ENCODE measurements at regions not wholly inside any gene's neighbourhood (a gene's known extent, or its start where the extent isn't known, plus 50 kb on each side); places are given as distances from the start of the nearest gene placed in this dataset.
A peak's percentile ranks its signal among the peaks of the same experiment; 100 is the strongest.

DNA sequence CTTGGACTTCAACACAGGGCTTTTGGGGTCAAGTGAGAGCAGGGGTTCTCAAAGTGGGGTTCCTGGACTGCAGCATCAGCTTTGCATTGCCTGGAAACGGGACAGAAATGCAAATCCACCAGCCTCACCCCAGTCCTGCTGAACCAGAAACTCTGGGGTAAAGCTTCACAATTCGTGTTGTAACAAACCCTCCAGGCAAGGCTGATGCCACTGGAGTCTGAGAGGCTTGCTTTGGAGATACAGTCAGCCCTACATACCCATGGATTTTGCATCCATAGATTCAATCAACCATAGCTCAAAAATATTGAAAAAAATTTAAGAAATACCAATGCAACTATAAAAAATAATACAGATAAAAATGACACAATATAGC, 160.4 kb upstream of the ECI2 start:
- Mint-ChIP-seq H3K9me3 (peaks cover 7% of the 10 kb centered on the region; the same call in 1 of the 2 replicates), H3K27ac (no peak overlapping the region), H3K36me3 (ENCODE audit: low read depth) (no peaks in the 10 kb centered on the region), H3K4me1 (ENCODE audit: low read depth) (peaks cover 17% of the 10 kb centered on the region), H3K27me3 (ENCODE audit: insufficient read depth) (peaks cover 8% of the 10 kb centered on the region), H3K4me3 (no peak overlapping the region)
- TF ChIP-seq, protein P1, sequence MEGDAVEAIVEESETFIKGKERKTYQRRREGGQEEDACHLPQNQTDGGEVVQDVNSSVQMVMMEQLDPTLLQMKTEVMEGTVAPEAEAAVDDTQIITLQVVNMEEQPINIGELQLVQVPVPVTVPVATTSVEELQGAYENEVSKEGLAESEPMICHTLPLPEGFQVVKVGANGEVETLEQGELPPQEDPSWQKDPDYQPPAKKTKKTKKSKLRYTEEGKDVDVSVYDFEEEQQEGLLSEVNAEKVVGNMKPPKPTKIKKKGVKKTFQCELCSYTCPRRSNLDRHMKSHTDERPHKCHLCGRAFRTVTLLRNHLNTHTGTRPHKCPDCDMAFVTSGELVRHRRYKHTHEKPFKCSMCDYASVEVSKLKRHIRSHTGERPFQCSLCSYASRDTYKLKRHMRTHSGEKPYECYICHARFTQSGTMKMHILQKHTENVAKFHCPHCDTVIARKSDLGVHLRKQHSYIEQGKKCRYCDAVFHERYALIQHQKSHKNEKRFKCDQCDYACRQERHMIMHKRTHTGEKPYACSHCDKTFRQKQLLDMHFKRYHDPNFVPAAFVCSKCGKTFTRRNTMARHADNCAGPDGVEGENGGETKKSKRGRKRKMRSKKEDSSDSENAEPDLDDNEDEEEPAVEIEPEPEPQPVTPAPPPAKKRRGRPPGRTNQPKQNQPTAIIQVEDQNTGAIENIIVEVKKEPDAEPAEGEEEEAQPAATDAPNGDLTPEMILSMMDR (IDR thresholded peaks at IDR 0.05): no peak
- no peak for DNase-seq

DNA sequence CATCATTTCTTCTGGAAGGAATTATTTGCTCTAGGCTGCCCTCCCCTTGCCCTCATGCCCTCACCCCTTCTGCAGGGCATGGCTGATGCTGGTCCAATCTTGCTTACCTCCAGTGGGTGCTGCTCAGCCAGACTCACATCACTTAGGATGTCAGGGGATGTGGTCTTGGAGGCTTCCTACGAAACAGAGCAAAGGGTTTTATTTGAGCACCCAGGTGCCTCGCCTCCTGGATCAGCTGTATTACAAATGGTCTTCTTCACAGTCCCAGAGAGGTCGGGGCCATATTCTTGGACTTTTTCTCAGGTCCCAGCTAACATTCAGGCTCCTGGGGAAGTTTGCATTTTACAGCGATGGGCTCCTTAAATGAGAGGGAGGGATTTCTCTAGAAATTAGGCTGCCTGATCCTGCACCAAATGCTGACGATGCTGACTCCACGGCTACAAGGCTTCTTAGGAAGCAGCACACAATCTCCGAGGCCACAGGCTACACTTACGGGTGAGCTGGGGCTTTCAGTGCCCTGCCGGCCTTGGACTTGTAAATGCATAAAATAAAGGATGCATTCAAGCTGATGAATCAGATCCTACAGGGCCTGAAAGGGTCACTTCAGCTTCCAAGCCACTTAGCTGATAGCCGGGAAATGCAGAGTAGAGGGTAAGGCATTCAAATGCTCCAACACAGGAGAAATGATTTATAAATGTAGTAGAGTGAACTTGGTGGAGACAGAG, 159.8 kb upstream of the ECI2 start:
- TF ChIP-seq, protein P1 (IDR thresholded peaks at IDR 0.05): no peak
- Mint-ChIP-seq H3K27ac (no peak overlapping the region), H3K36me3 (ENCODE audit: low read depth) (no peaks in the 10 kb centered on the region), H3K4me3 (no peak overlapping the region), H3K27me3 (ENCODE audit: insufficient read depth) (peaks cover 8% of the 10 kb centered on the region), H3K4me1 (ENCODE audit: low read depth) (peaks cover 17% of the 10 kb centered on the region), H3K9me3 (peaks cover 7% of the 10 kb centered on the region; the same call in 1 of the 2 replicates)
- no peak for DNase-seq

DNA sequence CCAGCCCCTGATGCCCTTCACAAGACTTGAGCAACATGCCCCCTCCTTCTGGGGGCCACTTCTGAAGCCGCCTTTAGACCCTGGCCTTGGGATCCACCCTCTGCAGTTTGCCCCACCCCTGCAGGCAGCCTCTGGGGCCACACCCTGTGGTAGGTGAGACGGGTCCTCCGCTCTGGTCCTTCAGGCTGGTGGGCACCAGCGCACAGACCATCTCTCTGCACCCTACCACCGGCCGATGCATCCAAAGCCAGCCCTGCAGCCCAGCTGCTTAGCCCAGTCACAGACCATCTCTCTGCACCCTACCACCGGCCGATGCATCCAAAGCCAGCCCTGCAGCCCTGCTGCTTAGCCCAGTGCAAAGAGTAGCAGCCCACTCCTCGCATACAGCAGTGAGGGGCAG, 159.3 kb upstream of the ECI2 start:
- H3K4me1 Mint-ChIP-seq (ENCODE audit: low read depth): peaks cover 11% of the 10 kb centered on the region
- H3K27ac Mint-ChIP-seq: no peak overlapping the region
- no peak overlapping the region for H3K4me3 Mint-ChIP-seq
- no peaks in the 10 kb centered on the region for H3K36me3 Mint-ChIP-seq (ENCODE audit: low read depth)
- H3K9me3 Mint-ChIP-seq: peaks cover 7% of the 10 kb centered on the region; the same call in 1 of the 2 replicates
- peaks cover 8% of the 10 kb centered on the region for H3K27me3 Mint-ChIP-seq (ENCODE audit: insufficient read depth)
- TF ChIP-seq, protein P1 (IDR thresholded peaks at IDR 0.05): no peak
- no peak for DNase-seq

DNA sequence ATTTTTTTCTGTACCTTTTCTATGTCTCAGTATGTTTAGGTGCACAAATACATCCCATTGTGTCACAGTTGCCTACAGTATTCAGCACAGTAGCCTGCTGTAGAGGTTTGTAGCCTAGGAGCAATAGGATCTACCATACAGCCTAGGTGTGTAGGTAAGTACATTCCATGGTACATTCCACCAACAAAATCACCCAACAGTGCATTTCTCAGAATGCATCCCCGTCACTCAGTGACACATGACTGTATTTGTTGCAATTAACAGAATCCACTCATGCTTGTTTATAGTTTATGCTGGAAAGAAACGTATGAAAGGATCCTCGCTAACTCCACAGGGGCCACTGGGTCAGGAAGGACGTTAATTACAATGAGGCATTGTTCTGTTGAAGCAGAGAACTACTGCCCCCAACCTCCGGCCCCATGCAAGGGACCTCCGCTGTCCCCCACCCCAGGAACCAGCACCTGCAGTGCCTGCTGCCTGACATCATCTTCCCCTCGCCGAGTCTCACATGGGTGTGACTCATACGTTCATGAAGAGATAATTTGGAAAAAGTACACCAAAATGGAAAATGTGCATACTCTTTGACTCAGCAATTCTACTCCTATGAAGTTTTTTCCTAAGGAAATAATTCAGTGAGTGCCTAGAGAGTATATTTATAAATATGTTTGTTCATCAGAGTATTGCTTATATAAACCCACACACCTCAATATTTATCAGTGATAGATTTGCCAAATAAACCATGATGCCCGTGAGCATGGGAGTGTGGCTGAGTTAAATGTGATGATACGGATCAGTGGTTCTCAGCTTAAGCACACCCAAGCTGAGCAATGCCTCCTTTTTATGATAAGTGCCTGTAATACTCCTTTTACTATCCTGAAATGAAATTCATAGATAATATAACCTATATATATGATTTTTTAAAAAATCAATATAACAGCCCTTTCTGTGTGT, 156.4 kb upstream of the ECI2 start:
- Mint-ChIP-seq H3K9me3 (no peaks in the 10 kb centered on the region), H3K27ac (no peak overlapping the region), H3K27me3 (ENCODE audit: insufficient read depth) (peaks cover 14% of the 10 kb centered on the region; the same call in 1 of the 2 replicates), H3K36me3 (ENCODE audit: low read depth) (no peaks in the 10 kb centered on the region), H3K4me3 (no peak overlapping the region), H3K4me1 (ENCODE audit: low read depth) (peaks cover 6% of the 10 kb centered on the region)
- TF ChIP-seq, protein P1 (IDR thresholded peaks at IDR 0.05): no peak
- peak; percentile 47 for DNase-seq

DNA sequence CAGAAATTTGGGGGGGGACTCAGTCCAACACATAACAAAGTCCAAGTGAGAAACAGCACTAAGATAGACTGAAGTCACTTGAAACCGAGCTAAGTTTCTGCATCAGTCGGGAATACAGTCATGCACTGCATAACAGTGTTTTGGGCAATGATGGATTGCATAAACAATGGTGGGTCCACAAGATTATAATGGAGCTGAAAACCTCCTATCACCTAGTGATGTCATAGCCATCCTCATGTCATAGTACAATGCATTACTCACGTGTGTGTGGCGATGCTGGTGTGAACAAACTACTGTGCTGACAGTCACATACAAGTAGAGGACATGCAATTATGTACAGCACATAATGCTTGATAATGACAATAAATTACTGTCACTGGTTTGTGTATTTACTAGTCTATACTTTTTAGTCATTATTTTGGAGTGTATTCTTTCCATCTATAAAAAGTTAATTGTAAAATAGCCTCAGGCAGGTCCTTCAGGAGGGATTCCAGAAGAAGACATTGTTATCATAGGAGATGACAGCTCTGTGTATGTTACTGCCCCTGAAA, 154.5 kb upstream of the ECI2 start:
- Mint-ChIP-seq H3K4me3 (no peak overlapping the region), H3K27me3 (ENCODE audit: insufficient read depth) (peaks cover 21% of the 10 kb centered on the region; the same call in 1 of the 2 replicates)

More for the DNA sequence above, 154.5 kb upstream of the ECI2 start:
- DNase-seq: no peak
- TF ChIP-seq, protein P1 (IDR thresholded peaks at IDR 0.05): no peak
- H3K9me3 Mint-ChIP-seq: no peaks in the 10 kb centered on the region
- no peaks in the 10 kb centered on the region for H3K36me3 Mint-ChIP-seq (ENCODE audit: low read depth)
- no peak overlapping the region for H3K27ac Mint-ChIP-seq
- H3K4me1 Mint-ChIP-seq (ENCODE audit: low read depth): peaks cover 6% of the 10 kb centered on the region
